Smooth muscle cell of the brain vasculature (primary cell): ENCODE measurements at regions not wholly inside any gene's neighbourhood (a gene's known extent, or its start where the extent isn't known, plus 50 kb on each side); places are given as distances from the start of the nearest gene placed in this dataset.
"Not testable (repeated sequence)": the region's sequence is repeated elsewhere in the genome, so short reads cannot be mapped to it uniquely, and the experiment has no call there.

Experiments
- DNase-seq: peaks from one replicate; pipeline ENCODE4 v3.0.0-alpha.2; 2012; ENCODE audit warnings: low read depth, low spot score

GRCh38 chr4:17065821-17066220, 167.4 kb upstream of the LDB2 start:
- no peak for DNase-seq

- no peak for DNase-seq
Observed at GRCh38 chr4:17064959-17065358, 166.5 kb upstream of the LDB2 start.

GRCh38 chr4:17063888-17064287, 165.4 kb upstream of the LDB2 start:
- DNase-seq: no peak

- no peak for DNase-seq
Observed at GRCh38 chr4:17060230-17060629, 161.8 kb upstream of the LDB2 start.

- peak; percentile 47 for DNase-seq
Observed at GRCh38 chr4:17058916-17059741, 160.7 kb upstream of the LDB2 start.

GRCh38 chr4:17058536-17058915, 160.1 kb upstream of the LDB2 start:
- no peak for DNase-seq

GRCh38 chr4:17057035-17057434, 158.6 kb upstream of the LDB2 start:
- no peak for DNase-seq

- no peak for DNase-seq
Observed at GRCh38 chr4:17055788-17056187, 157.3 kb upstream of the LDB2 start.

GRCh38 chr4:17045866-17046265, 147.4 kb upstream of the LDB2 start:
- no peak for DNase-seq

GRCh38 chr4:17038510-17039176, 140.2 kb upstream of the LDB2 start:
- no peak for DNase-seq

GRCh38 chr4:17033768-17034181, 135.3 kb upstream of the LDB2 start:
- DNase-seq: no peak

- no peak for DNase-seq
Observed at GRCh38 chr4:17033025-17033767, 134.8 kb upstream of the LDB2 start.

GRCh38 chr4:17030543-17030942, 132.1 kb upstream of the LDB2 start:
- DNase-seq: peak; percentile 24

GRCh38 chr4:17029964-17030363, 131.5 kb upstream of the LDB2 start:
- DNase-seq: no peak

- DNase-seq: no peak
Observed at GRCh38 chr4:17029432-17029831, 131.0 kb upstream of the LDB2 start.

GRCh38 chr4:17027495-17027894, 129.1 kb upstream of the LDB2 start:
- DNase-seq: peak; percentile 29

- DNase-seq: no peak
Observed at GRCh38 chr4:17024425-17024824, 126.0 kb upstream of the LDB2 start.

- no peak for DNase-seq
Observed at GRCh38 chr4:17020901-17021300, 122.5 kb upstream of the LDB2 start.

GRCh38 chr4:17020451-17020850, 122.0 kb upstream of the LDB2 start:
- DNase-seq: no peak

- not testable (repeated sequence) for DNase-seq
Observed at GRCh38 chr4:17018621-17019020, 120.2 kb upstream of the LDB2 start.

- no peak for DNase-seq
Observed at GRCh38 chr4:17018013-17018412, 119.6 kb upstream of the LDB2 start.

GRCh38 chr4:17013382-17014006, 115.0 kb upstream of the LDB2 start:
- no peak for DNase-seq
